Activated naive CD4-positive, alpha-beta T cell treated with anti-CD3 and anti-CD28 coated beads for 36 hours (primary cell): ENCODE measurements at regions not wholly inside any gene's neighbourhood (a gene's known extent, or its start where the extent isn't known, plus 50 kb on each side); places are given as distances from the start of the nearest gene placed in this dataset.
A peak's percentile ranks its signal among the peaks of the same experiment; 100 is the strongest.

ENCODE experiments used
- CTCF ChIA-PET: fragments of 350-600 bp; sonication (Branson Sonifier 250); formaldehyde crosslinking; loops from one replicate; lab custom pipeline; 2021; ENCODE audit warnings: antibody characterized with exemption; lab: Charles Lee
- DNase-seq: peaks from one replicate; pipeline ENCODE4 v3.0.0-alpha.2; 2020
- H3K27ac Mint-ChIP-seq: one replicate; pipeline ENCODE4 v1.8.0; 2021; ENCODE audit warnings: mild to moderate bottlenecking, mixed read lengths
- H3K27me3 Mint-ChIP-seq: one replicate; pipeline ENCODE4 v1.8.0; 2021; ENCODE audit warnings: low read depth, mixed read lengths
- H3K36me3 Mint-ChIP-seq: one replicate; pipeline ENCODE4 v1.8.0; 2021; ENCODE audit warnings: low read depth, mixed read lengths
- H3K4me1 Mint-ChIP-seq: one replicate; pipeline ENCODE4 v1.8.0; 2021; ENCODE audit warnings: low read depth, mixed read lengths
- H3K4me3 Mint-ChIP-seq: one replicate; pipeline ENCODE4 v1.8.0; 2021; ENCODE audit warnings: mild to moderate bottlenecking, moderate library complexity, mixed read lengths
- H3K9me3 Mint-ChIP-seq: one replicate; pipeline ENCODE4 v1.8.0; 2021; ENCODE audit warnings: mixed read lengths
- intact Hi-C: fragments of 100-400 bp; cut with micrococcal nuclease; formaldehyde crosslinking; loops from one replicate; pipeline ENCODE4 v1.15.1; 2023

DNA sequence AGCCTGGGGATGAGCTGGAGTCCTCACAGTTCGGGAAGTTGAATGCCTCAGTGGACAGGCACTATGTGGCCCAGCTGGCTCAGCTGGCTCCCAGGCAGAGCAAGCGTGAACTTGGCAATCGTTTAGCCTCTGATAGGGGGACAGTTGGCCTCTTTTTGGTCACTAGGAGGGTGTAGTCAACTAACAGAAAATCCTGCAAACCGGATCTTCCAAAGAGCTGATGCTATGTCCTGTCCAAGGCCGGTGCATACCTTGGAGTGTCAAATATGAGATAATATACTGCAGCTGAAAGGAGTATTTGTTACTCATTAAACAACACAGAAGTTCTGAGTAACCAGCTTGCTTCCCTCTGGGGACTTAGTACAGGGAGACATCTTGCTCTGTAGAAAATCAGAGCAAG lies 126.2 kb upstream of the EXOC2 start:
- no peak overlapping the region for H3K4me3 Mint-ChIP-seq

GRCh38 chr6:818196-818595 lies 125.3 kb upstream of the EXOC2 start:
- CTCF ChIA-PET, result interaction anchor here (1.4 kb wide), 1 partner anchor 20 kb away, joined by 4 read pairs; no protein-coding TSS in a partner anchor

More for the DNA sequence above, 126.2 kb upstream of the EXOC2 start:
- H3K36me3 Mint-ChIP-seq, result no peaks in the 10 kb centered on the region
- H3K9me3 Mint-ChIP-seq, result no peaks in the 10 kb centered on the region
- peaks cover 21% of the 10 kb centered on the region for H3K27me3 Mint-ChIP-seq
- no peak for DNase-seq
- intact Hi-C loops, result loop anchor here (5.0 kb wide), 2 partner anchors 372 to 632 kb away; no protein-coding TSS in a partner anchor
- no peak overlapping the region for H3K27ac Mint-ChIP-seq
- CTCF ChIA-PET, result interaction anchor here (1.4 kb wide), 1 partner anchor 21 kb away, joined by 4 read pairs; no protein-coding TSS in a partner anchor
- peaks cover 25% of the 10 kb centered on the region for H3K4me1 Mint-ChIP-seq

DNA sequence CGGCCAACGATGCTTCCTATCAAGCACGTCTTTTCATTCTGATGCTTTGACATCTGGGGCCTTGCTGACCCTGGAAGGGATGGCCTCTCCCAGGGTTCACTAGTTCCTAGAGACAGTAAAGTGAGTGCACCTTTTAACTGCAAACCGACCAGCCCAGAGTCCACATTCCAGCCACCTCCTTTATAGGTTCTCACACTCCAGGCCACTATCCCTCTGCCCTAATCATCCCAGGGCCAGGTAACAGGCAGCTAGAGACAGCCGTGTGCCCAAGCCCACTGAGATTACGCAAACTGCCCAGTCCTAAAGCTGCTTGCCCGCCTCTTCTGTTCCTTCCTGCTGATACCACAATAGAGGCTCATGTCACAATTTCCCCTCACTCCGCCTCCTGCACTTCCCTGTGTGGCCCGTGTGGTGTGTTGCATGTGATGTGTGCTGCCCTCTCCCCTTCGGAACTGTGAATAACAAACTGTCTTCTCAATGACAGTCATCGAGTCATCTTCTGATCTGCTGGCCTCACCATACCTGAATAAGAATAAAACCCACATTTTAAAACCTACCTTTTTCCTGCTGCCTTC lies 123.7 kb upstream of the EXOC2 start:
- Mint-ChIP-seq H3K27ac (no peak overlapping the region), H3K36me3 (no peaks in the 10 kb centered on the region), H3K4me3 (no peak overlapping the region), H3K9me3 (no peaks in the 10 kb centered on the region), H3K27me3 (peaks cover 13% of the 10 kb centered on the region), H3K4me1 (peaks cover 25% of the 10 kb centered on the region)
- intact Hi-C loops, result loop anchor here (5.0 kb wide), 2 partner anchors 369 to 629 kb away; no protein-coding TSS in a partner anchor
- CTCF ChIA-PET, result interaction anchor here (0.7 to 1.2 kb wide), 4 partner anchors 13 to 437 kb away, joined by 3 to 4 read pairs (median 4); no protein-coding TSS in a partner anchor
- peak; percentile 75 for DNase-seq

More at GRCh38 chr6:818196-818595, 125.3 kb upstream of the EXOC2 start:
- DNase-seq, result no peak
- Mint-ChIP-seq H3K36me3 (no peaks in the 10 kb centered on the region), H3K4me3 (no peak overlapping the region), H3K27ac (no peak overlapping the region), H3K27me3 (peaks cover 21% of the 10 kb centered on the region), H3K4me1 (peaks cover 25% of the 10 kb centered on the region), H3K9me3 (no peaks in the 10 kb centered on the region)
- intact Hi-C loops, result loop anchor here (5.0 kb wide), 2 partner anchors 371 to 631 kb away; no protein-coding TSS in a partner anchor

DNA sequence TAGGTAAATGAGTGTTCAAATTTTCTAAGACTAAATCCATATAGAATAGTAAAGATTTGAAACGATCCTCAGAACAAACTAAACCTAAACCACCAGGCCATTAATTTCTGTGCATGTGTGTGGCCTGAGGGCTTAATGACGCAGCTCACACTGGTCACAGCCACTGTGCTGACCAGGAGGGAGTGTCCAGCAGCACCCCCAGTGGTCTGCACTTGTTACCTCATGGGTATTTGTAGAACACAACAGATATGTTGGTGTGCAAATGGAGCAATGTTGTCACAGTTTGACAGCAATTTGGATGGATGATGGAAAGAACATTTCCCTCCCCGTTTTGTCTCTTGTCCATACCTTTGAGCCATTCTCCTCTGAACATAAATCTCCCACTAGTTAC lies 122.4 kb upstream of the EXOC2 start:
- intact Hi-C loops, result loop anchor here (5.0 kb wide), 2 partner anchors 368 to 628 kb away; no protein-coding TSS in a partner anchor
- Mint-ChIP-seq H3K4me3 (no peak overlapping the region), H3K9me3 (no peaks in the 10 kb centered on the region), H3K27ac (no peak overlapping the region), H3K4me1 (peaks cover 25% of the 10 kb centered on the region), H3K36me3 (no peaks in the 10 kb centered on the region), H3K27me3 (peaks cover 7% of the 10 kb centered on the region)
- CTCF ChIA-PET, result no interaction called here
- DNase-seq, result no peak

DNA sequence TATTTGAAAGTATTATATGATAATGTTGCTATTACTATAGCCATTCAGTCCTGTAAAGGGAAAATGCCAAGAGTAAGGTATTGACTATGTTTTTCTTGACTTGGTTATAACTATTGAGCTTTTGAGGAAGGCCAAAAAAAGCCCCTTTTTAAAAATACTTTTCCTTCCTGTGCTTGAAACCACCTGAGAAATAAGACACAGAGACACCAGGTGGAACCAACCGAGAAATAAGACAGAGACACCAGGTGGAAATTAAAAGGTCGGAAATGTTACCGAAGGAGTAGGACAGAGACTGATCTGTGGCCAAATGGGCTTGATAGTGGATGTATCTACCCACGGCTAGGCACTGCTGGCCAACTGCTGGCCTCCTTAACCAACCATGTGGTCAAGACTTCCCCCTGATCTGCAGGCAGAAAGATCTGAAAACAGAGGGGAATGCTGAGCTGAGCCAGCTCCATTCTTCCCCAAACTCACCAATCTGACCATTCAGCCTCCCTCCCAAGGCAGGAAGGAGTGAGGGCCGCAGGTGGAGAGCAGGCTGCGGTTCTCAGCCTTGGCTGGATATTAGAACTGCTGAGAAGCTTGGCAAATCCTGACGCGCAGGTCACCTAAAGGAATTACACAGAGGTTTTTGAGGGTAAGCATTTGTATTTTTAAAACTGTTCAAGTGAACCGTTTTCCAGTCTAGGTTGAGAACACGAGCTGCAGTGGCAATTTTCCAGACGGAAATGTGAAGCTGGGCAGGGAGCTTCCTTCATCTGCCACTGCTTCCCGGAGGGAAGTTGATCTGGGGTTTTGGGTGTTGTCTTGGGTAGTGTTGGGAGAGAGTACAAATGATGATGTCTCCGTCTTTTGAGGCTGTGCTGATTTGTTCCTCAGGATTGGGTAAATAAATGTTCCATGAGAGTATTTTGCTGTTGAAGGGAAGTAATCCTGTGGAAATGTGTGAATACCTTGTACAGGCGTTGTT lies 121.7 kb upstream of the EXOC2 start:
- peaks cover 25% of the 10 kb centered on the region for H3K4me1 Mint-ChIP-seq
- CTCF ChIA-PET, result interaction anchor here (0.7 kb wide), 1 partner anchor 28 kb away, joined by 3 read pairs; no protein-coding TSS in a partner anchor
- H3K4me3 Mint-ChIP-seq, result no peak overlapping the region
- intact Hi-C loops, result loop anchor here (5.0 kb wide), 2 partner anchors 367 to 627 kb away; no protein-coding TSS in a partner anchor
- no peaks in the 10 kb centered on the region for H3K9me3 Mint-ChIP-seq
- no peak overlapping the region for H3K27ac Mint-ChIP-seq
- H3K36me3 Mint-ChIP-seq, result no peaks in the 10 kb centered on the region
- H3K27me3 Mint-ChIP-seq, result peaks cover 7% of the 10 kb centered on the region
- DNase-seq, result no peak

- intact Hi-C loops, result no loop called here
- Mint-ChIP-seq H3K36me3 (no peaks in the 10 kb centered on the region), H3K4me3 (no peak overlapping the region), H3K9me3 (no peaks in the 10 kb centered on the region), H3K27ac (no peak overlapping the region), H3K27me3 (peaks cover 7% of the 10 kb centered on the region), H3K4me1 (peaks cover 6% of the 10 kb centered on the region)
- DNase-seq, result no peak
- CTCF ChIA-PET, result no interaction called here
These were observed 118.9 kb upstream of the EXOC2 start for GRCh38 chr6:811831-812230.

GRCh38 chr6:811191-811590 lies 118.3 kb upstream of the EXOC2 start:
- H3K27me3 Mint-ChIP-seq, result peaks cover 7% of the 10 kb centered on the region
- H3K4me3 Mint-ChIP-seq, result no peak overlapping the region
- H3K27ac Mint-ChIP-seq, result no peak overlapping the region
- intact Hi-C loops, result no loop called here
- H3K4me1 Mint-ChIP-seq, result no peaks in the 10 kb centered on the region
- H3K9me3 Mint-ChIP-seq, result no peaks in the 10 kb centered on the region
- CTCF ChIA-PET, result no interaction called here
- H3K36me3 Mint-ChIP-seq, result no peaks in the 10 kb centered on the region
- DNase-seq, result no peak

GRCh38 chr6:804771-805170 lies 111.8 kb upstream of the EXOC2 start:
- Mint-ChIP-seq H3K4me3 (no peak overlapping the region), H3K27ac (no peak overlapping the region), H3K4me1 (no peaks in the 10 kb centered on the region), H3K27me3 (peaks cover 15% of the 10 kb centered on the region), H3K36me3 (no peaks in the 10 kb centered on the region), H3K9me3 (no peaks in the 10 kb centered on the region)
- intact Hi-C loops, result no loop called here
- CTCF ChIA-PET, result interaction anchor here (0.8 kb wide), 1 partner anchor 17 kb away, joined by 3 read pairs; no protein-coding TSS in a partner anchor
- DNase-seq, result no peak

DNA sequence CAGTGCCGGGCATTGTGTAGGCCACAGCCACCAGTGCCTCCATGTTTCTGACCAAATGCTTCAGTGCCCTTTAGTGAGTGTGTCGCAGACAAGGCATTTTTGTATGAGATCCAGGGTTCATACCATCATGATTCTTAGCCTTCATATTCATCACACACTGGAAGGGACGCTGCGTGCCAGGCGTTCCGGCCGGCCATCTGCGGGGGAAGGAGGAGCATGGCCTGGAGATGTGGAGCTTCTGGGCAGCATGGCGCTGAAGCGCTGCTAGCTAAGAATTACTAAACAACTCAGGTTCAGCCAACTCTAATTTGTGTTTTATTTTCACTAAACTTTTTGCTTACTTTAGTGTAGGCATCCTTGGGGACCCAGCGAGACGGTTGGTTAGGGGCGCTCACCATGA lies 111.4 kb upstream of the EXOC2 start:
- no peak overlapping the region for H3K27ac Mint-ChIP-seq
- peaks cover 18% of the 10 kb centered on the region for H3K27me3 Mint-ChIP-seq
- DNase-seq, result no peak
- no peak overlapping the region for H3K4me3 Mint-ChIP-seq
- H3K9me3 Mint-ChIP-seq, result no peaks in the 10 kb centered on the region
- intact Hi-C loops, result no loop called here
- no peaks in the 10 kb centered on the region for H3K36me3 Mint-ChIP-seq
- CTCF ChIA-PET, result interaction anchor here (0.8 kb wide), 1 partner anchor 17 kb away, joined by 3 read pairs; no protein-coding TSS in a partner anchor
- no peaks in the 10 kb centered on the region for H3K4me1 Mint-ChIP-seq

DNA sequence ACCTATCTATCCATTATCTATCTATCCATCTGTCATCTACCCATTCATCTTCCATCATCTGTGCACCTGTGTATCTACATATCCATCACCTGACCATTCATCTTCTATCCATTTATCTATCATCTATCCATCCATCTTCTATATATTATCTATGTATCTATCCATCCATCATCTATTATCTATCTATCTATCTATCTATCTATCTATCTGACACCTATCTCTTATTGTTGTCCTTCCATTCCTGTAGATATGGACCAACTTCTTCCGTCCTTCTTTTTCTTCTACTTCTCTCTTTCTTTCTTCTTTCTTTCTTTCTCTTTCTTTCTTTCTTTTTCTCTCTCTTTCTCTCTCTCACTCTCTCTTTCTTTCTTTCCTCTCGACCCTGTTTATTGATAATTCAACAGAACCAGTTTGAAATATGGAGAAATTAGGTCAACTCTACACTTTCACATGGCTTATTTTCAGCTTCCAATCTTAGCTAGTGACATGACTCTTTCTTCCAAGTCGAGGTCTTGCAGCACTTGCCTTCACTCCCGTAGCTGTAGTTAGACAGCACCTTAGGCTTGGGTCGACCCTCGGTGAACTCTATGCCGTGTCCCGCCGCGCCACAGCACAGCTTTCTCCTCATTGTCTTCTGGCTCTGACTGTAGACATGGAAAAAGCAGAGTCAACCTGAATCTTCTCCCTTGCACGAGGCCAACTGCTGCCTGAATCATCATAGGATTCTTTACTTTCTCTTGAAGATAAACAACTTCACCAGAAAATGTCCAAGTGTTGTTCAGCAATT lies 110.4 kb upstream of the EXOC2 start:
- Mint-ChIP-seq H3K27ac (no peak overlapping the region), H3K36me3 (no peaks in the 10 kb centered on the region), H3K4me1 (no peaks in the 10 kb centered on the region), H3K9me3 (no peaks in the 10 kb centered on the region), H3K27me3 (peaks cover 20% of the 10 kb centered on the region), H3K4me3 (no peak overlapping the region)
- CTCF ChIA-PET, result no interaction called here
- DNase-seq, result no peak
- intact Hi-C loops, result no loop called here

- H3K4me3 Mint-ChIP-seq, result no peak overlapping the region
- no peaks in the 10 kb centered on the region for H3K9me3 Mint-ChIP-seq
- DNase-seq, result no peak
- H3K27me3 Mint-ChIP-seq, result peaks cover 25% of the 10 kb centered on the region
- intact Hi-C loops, result no loop called here
- H3K4me1 Mint-ChIP-seq, result no peaks in the 10 kb centered on the region
- CTCF ChIA-PET, result interaction anchor here (0.7 kb wide), 1 partner anchor 595 kb away, joined by 3 read pairs; no protein-coding TSS in a partner anchor
- H3K27ac Mint-ChIP-seq, result no peak overlapping the region
- no peaks in the 10 kb centered on the region for H3K36me3 Mint-ChIP-seq
These were observed 109.8 kb upstream of the EXOC2 start for GRCh38 chr6:802701-803100.
